ENCODE measurements at regions not wholly inside any gene's neighbourhood (a gene's known extent, or its start where the extent isn't known, plus 50 kb on each side); places are given as distances from the start of the nearest gene placed in this dataset.

DNA sequence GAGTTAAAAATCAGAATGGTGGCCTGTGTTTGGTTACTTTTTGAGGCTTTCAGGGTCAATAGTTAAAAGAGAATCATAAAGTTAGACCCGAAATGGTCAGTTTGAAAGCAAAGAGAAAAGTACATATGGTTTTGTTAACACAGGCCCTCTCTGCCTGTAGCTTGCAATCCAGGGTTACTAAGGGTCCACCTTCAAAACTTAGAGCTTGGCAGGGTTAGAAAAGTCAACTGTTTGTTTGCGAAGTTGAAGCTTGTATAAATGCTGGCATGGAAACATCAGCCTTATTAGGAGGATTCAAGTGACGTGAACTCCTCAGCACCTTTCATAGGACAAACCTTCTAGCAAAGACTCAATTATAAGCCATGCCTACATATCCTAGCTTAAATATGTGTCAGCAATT is 196.3 kb upstream of the SEMA3A start:
- Histone ChIP-seq H3K4me3 (no peak overlapping the region), H3K36me3 (ENCODE audit: control insufficient read depth in 2 of 2, insufficient read depth in 2 of 2, low read length in 1 of 2) (no peaks in the 10 kb centered on the region), H3K9me3 (replicated peaks; ENCODE audit: control insufficient read depth, insufficient read depth, low read length) (no peaks in the 10 kb centered on the region), H3K4me2 (ENCODE audit: control insufficient read depth, insufficient read depth) (no peak overlapping the region), H2AFZ (ENCODE audit: control insufficient read depth, low read depth, low read length) (no peak overlapping the region), H3K9ac (ENCODE audit: control insufficient read depth, insufficient read depth, low read length) (no peak overlapping the region), H3K27me3 (replicated peaks in 1 of 2; ENCODE audit: control insufficient read depth in 2 of 2, insufficient read depth in 2 of 2, low read length in 1 of 2) (no peaks in the 10 kb centered on the region), H3K27ac (ENCODE audit: control insufficient read depth, insufficient read depth) (no peak overlapping the region), H3K79me2 (ENCODE audit: control insufficient read depth, insufficient read depth, low read length) (no peaks in the 10 kb centered on the region), H3K4me1 (ENCODE audit: control insufficient read depth, insufficient read depth, low read length) (no peaks in the 10 kb centered on the region), H4K20me1 (ENCODE audit: control insufficient read depth, insufficient read depth) (no peaks in the 10 kb centered on the region)
- ChIA-PET POLR2A (no interaction called here), SMC1A (ENCODE audit: uncharacterized antibody, unreplicated experiment) (interaction anchor here (1.0 to 3.2 kb wide), 5 partner anchors 11 to 141 kb away, joined by 3 to 14 read pairs (median 3); no protein-coding TSS in a partner anchor), CTCF (interaction anchor here (1.2 kb wide), 1 partner anchor 10 kb away, joined by 4 read pairs; no protein-coding TSS in a partner anchor), RAD21 (ENCODE audit: unreplicated experiment) (no interaction called here)
- no peak for FAIRE-seq
- intact Hi-C loops (cut with micrococcal nuclease; ENCODE audit: unreplicated experiment), result no loop called here
- in situ Hi-C loops (cut with MboI), result no loop called here
- DNase-seq (ENCODE audit: low read depth, low spot score), result no peak
- ATAC-seq, result no peak
- 13% methylated on average over 3 of the region's 3 CpGs for WGBS (ENCODE audit: insufficient coverage, insufficient replicate concordance, low lambda C conversion rate, missing lambda C conversion rate)
- no TSS peak for BruUV-seq (replicated peaks)
- TF ChIP-seq HCFC1 (IDR thresholded peaks at IDR 0.05; ENCODE audit: low read length), result no peak
- no peak for TF ChIP-seq HDGF (IDR thresholded peaks at IDR 0.05)
- TF ChIP-seq MYB (IDR thresholded peaks at IDR 0.05; ENCODE audit: borderline replicate concordance, low read depth, low read length), result no peak
- no peak for TF ChIP-seq SMAD5 (IDR thresholded peaks at IDR 0.05; ENCODE audit: low read depth)
- no peak for TF ChIP-seq MAX (IDR thresholded peaks at IDR 0.05; ENCODE audit: low read depth, low read length)
- no peak for TF ChIP-seq SIN3A (IDR thresholded peaks at IDR 0.05; ENCODE audit: low read depth, low read length)
- no peak for TF ChIP-seq SMC3 (IDR thresholded peaks at IDR 0.05; ENCODE audit: borderline replicate concordance, low read length)
- TF ChIP-seq, protein P1, sequence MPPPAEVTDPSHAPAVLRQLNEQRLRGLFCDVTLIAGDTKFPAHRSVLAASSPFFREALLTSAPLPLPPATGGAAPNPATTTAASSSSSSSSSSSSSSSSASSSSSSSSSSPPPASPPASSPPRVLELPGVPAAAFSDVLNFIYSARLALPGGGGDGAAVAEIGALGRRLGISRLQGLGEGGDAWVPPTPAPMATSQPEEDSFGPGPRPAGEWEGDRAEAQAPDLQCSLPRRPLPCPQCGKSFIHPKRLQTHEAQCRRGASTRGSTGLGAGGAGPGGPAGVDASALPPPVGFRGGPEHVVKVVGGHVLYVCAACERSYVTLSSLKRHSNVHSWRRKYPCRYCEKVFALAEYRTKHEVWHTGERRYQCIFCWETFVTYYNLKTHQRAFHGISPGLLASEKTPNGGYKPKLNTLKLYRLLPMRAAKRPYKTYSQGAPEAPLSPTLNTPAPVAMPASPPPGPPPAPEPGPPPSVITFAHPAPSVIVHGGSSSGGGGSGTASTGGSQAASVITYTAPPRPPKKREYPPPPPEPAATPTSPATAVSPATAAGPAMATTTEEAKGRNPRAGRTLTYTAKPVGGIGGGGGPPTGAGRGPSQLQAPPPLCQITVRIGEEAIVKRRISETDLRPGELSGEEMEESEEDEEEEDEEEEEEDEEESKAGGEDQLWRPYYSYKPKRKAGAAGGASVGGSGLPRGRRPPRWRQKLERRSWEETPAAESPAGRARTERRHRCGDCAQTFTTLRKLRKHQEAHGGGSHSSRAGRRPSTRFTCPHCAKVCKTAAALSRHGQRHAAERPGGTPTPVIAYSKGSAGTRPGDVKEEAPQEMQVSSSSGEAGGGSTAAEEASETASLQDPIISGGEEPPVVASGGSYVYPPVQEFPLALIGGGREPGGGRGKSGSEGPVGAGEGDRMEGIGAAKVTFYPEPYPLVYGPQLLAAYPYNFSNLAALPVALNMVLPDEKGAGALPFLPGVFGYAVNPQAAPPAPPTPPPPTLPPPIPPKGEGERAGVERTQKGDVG (CRISPR knock-in tag; IDR thresholded peaks at IDR 0.05), result no peak
- no peak for TF ChIP-seq NR2C2 (IDR thresholded peaks at IDR 0.05; ENCODE audit: borderline replicate concordance, control insufficient read depth, insufficient read length, low read depth)
- no peak for TF ChIP-seq ZNF622 (IDR thresholded peaks at IDR 0.05)
- TF ChIP-seq SKIL (IDR thresholded peaks at IDR 0.05; ENCODE audit: low read depth, poor library complexity, severe bottlenecking), result no peak
- no peak for TF ChIP-seq RELB (IDR thresholded peaks at IDR 0.05; ENCODE audit: low read depth)
- TF ChIP-seq MTA3 (IDR thresholded peaks at IDR 0.05; ENCODE audit: borderline replicate concordance, low read length), result no peak
- no peak for TF ChIP-seq TCF7 (IDR thresholded peaks at IDR 0.05; ENCODE audit: borderline replicate concordance)
- no peak for TF ChIP-seq HDAC2 (IDR thresholded peaks at IDR 0.05)
- TF ChIP-seq TAF1 (IDR thresholded peaks at IDR 0.05; ENCODE audit: borderline replicate concordance, low read depth, low read length), result no peak
- TF ChIP-seq, protein P2, sequence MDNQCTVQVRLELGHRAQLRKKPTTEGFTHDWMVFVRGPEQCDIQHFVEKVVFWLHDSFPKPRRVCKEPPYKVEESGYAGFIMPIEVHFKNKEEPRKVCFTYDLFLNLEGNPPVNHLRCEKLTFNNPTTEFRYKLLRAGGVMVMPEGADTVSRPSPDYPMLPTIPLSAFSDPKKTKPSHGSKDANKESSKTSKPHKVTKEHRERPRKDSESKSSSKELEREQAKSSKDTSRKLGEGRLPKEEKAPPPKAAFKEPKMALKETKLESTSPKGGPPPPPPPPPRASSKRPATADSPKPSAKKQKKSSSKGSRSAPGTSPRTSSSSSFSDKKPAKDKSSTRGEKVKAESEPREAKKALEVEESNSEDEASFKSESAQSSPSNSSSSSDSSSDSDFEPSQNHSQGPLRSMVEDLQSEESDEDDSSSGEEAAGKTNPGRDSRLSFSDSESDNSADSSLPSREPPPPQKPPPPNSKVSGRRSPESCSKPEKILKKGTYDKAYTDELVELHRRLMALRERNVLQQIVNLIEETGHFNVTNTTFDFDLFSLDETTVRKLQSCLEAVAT (IDR thresholded peaks at IDR 0.05), result no peak
- no peak for TF ChIP-seq RB1 (IDR thresholded peaks at IDR 0.05; ENCODE audit: borderline replicate concordance)

Data from GM12878 (cell line).